Nephron progenitor cell (in vitro differentiated cells): ENCODE measurements at regions not wholly inside any gene's neighbourhood (a gene's known extent, or its start where the extent isn't known, plus 50 kb on each side); places are given as distances from the start of the nearest gene placed in this dataset.

ENCODE experiments used
- DNase-seq: peaks from one replicate; pipeline ENCODE4 v3.0.0; 2021
- H3K27ac Mint-ChIP-seq: 2 replicates; pipeline ENCODE4 v1.8.0; 2021; ENCODE audit warnings: mild to moderate bottlenecking, moderate library complexity, mixed read lengths
- H3K27me3 Mint-ChIP-seq: 2 replicates; pipeline ENCODE4 v1.8.0; 2021; ENCODE audit warnings: mild to moderate bottlenecking, low read depth, mixed read lengths; ENCODE audit not compliant: poor library complexity
- H3K36me3 Mint-ChIP-seq: 2 replicates; pipeline ENCODE4 v1.8.0; 2021; ENCODE audit warnings: low read depth, mixed read lengths
- H3K4me1 Mint-ChIP-seq: 2 replicates; pipeline ENCODE4 v1.8.0; 2021; ENCODE audit warnings: mixed read lengths
- H3K4me3 Mint-ChIP-seq: 2 replicates; pipeline ENCODE4 v1.8.0; 2021; ENCODE audit warnings: mild to moderate bottlenecking, moderate library complexity, mixed read lengths
- H3K9me3 Mint-ChIP-seq: 2 replicates; pipeline ENCODE4 v1.8.0; 2021; ENCODE audit warnings: mild to moderate bottlenecking, moderate library complexity, mixed read lengths
- TF ChIP-seq, protein P1 (sequence below): fragments of 200-600 bp; sonication (generic); IDR thresholded peaks from 2 replicates; pipeline ENCODE4 v1.5.0; 2021; ENCODE audit warnings: antibody characterized with exemption

DNA sequence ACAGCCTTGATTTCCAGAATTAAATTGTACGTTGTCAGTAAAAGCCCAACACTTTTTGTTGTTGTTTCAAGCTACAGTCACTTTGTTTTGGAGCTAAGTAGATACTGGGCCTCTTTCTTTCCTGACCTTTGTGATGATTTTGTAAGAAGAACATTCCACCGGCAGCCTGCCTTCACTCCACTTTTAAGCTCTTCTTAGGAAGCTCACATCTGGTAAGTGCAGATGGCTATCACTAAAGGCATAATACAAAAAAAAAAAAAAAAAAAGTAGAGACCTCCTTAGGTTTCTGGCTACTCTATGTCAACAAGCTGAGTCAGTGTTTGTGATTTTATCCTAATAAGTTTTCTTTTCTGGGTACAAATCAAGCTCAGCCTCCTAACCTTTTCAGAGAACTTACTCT lies 1922.1 kb upstream of the WWC1 start:
- no peaks in the 10 kb centered on the region for H3K36me3 Mint-ChIP-seq
- H3K27ac Mint-ChIP-seq: peak overlapping the region; percentile 78
- H3K9me3 Mint-ChIP-seq: no peaks in the 10 kb centered on the region
- H3K4me3 Mint-ChIP-seq: no peak overlapping the region
- TF ChIP-seq, protein P1, sequence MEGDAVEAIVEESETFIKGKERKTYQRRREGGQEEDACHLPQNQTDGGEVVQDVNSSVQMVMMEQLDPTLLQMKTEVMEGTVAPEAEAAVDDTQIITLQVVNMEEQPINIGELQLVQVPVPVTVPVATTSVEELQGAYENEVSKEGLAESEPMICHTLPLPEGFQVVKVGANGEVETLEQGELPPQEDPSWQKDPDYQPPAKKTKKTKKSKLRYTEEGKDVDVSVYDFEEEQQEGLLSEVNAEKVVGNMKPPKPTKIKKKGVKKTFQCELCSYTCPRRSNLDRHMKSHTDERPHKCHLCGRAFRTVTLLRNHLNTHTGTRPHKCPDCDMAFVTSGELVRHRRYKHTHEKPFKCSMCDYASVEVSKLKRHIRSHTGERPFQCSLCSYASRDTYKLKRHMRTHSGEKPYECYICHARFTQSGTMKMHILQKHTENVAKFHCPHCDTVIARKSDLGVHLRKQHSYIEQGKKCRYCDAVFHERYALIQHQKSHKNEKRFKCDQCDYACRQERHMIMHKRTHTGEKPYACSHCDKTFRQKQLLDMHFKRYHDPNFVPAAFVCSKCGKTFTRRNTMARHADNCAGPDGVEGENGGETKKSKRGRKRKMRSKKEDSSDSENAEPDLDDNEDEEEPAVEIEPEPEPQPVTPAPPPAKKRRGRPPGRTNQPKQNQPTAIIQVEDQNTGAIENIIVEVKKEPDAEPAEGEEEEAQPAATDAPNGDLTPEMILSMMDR: no peak
- peaks cover 26% of the 10 kb centered on the region for H3K4me1 Mint-ChIP-seq
- DNase-seq: no peak
- no peaks in the 10 kb centered on the region for H3K27me3 Mint-ChIP-seq

DNA sequence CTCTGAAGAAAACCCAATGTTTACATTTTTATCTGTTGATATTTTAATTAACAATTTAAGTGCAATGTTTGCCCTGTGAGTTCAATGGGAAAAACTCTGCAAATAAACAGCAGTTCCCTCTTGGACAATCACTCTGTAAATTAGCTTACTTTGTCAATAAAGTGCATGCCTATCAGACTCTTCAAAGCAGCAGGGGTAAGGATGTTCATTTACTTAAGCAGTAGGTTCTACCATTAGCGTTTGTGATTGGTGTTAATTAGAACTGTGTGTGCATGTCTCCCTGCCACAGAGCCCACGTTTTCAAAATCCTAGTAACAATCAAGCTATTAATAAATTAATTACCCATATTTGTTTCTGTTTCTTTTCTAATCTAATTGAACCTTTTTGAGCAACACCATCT lies 1921.6 kb upstream of the WWC1 start:
- TF ChIP-seq, protein P1: no peak
- peaks cover 25% of the 10 kb centered on the region for H3K4me1 Mint-ChIP-seq
- no peaks in the 10 kb centered on the region for H3K27me3 Mint-ChIP-seq
- H3K9me3 Mint-ChIP-seq: no peaks in the 10 kb centered on the region
- H3K4me3 Mint-ChIP-seq: no peak overlapping the region
- H3K27ac Mint-ChIP-seq: peak overlapping the region; percentile 78
- DNase-seq: no peak
- no peaks in the 10 kb centered on the region for H3K36me3 Mint-ChIP-seq

DNA sequence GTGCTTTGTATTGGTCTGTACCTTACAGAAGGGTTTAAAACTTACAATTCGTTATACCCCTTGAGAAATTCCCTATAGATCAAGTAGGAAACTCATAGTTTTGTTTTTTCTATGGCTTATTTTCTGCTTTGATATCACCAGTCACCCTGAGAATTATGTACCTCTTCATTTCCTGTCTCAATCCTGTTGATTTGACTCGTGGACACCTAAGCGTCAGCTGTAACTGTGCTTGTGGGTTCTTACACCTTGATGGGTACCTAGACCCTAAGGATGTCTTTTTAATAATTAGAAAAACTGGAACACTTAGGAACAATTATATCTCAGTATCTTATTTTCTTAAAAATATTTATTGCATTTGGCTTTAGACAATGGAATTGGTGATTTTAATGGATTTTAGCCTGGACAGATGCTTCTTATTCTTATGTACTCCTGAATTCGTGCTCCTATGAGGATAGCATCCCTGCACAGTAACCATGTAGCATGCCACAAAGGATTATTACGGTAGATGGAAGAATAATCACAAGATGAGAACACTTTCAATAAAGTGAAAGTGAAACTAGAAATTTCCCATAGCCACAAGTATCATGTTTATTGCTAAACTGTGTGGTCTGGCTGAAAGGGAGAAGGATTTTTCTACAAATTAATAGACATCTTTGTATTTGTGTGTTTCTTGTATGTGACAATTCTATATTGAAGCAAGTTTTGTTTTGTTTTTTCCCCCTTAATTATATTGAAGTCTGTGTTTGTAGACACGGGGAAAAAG lies 1920.3 kb upstream of the WWC1 start:
- peak overlapping the region; percentile 72 for H3K27ac Mint-ChIP-seq
- no peaks in the 10 kb centered on the region for H3K9me3 Mint-ChIP-seq
- H3K27me3 Mint-ChIP-seq: no peaks in the 10 kb centered on the region
- no peak for DNase-seq
- TF ChIP-seq, protein P1: no peak
- H3K4me3 Mint-ChIP-seq: no peak overlapping the region
- no peaks in the 10 kb centered on the region for H3K36me3 Mint-ChIP-seq
- H3K4me1 Mint-ChIP-seq: peaks cover 20% of the 10 kb centered on the region

DNA sequence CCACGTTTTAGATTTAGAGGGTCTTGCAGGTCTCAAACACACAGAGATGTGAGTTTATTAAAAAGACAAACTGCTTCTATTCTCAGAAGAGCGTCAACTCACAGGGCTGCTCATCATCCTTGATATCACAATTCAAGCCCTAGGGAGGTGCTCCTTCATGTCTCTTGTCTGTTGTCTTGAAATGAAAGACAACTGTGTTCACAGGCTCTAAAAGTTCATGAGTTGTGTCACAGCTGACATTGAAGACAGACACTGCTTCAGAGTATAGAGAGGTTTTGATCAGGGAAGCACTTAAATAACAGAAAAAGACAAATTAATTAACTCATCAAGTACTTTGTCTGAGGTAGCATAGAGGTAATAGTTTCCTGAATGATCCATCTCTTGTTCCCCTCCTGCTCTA lies 1917.6 kb upstream of the WWC1 start:
- DNase-seq: no peak
- no peak overlapping the region for H3K27ac Mint-ChIP-seq
- no peaks in the 10 kb centered on the region for H3K27me3 Mint-ChIP-seq
- H3K4me3 Mint-ChIP-seq: no peak overlapping the region
- peaks cover 2% of the 10 kb centered on the region for H3K9me3 Mint-ChIP-seq
- TF ChIP-seq, protein P1: no peak
- H3K36me3 Mint-ChIP-seq: no peaks in the 10 kb centered on the region
- H3K4me1 Mint-ChIP-seq: peaks cover 13% of the 10 kb centered on the region

DNA sequence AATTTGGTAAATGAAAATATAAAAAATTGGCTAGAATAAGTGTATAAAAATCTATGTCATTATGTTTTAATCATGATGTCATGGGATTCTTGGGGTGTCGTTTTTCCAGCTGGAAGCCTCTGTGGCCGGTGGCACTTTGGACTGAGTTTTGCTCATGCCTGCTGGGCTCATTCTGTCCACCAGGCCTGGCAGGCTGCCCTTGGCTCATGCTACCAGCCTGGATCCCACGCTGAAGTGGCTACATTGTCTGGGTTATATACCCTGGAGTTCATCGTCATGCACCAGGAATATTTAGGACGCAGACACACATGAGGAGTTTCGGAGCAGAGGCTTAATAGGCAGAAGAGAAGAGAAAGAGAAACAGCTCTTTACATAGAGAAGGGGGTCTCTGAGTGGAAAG lies 1913.7 kb upstream of the WWC1 start:
- no peak for DNase-seq
- Mint-ChIP-seq H3K36me3 (no peaks in the 10 kb centered on the region), H3K4me3 (no peak overlapping the region), H3K27me3 (no peaks in the 10 kb centered on the region), H3K9me3 (peaks cover 18% of the 10 kb centered on the region), H3K4me1 (no peaks in the 10 kb centered on the region), H3K27ac (no peak overlapping the region)
- TF ChIP-seq, protein P1: no peak

DNA sequence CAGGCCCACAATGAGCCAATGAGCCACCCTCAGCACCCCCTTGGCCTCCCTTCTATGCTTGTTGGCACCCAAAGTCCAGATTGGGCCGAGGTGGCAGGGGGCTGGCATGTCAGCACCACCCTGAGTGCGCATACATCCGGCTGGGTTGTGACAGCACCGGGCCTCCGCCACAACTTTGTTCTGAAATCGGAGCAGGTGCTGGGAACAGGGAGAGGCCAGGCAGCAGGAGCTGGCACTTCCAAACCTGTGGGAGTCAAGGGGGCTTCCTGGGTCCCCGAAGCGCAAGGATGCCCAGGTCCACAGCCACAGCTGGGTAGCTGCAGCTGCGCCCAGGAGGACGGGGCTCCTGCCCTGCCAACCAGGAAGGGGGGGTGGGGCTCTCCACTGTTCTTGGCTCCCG lies 1911.9 kb upstream of the WWC1 start:
- TF ChIP-seq, protein P1: no peak
- no peak for DNase-seq
- Mint-ChIP-seq H3K27ac (no peak overlapping the region), H3K9me3 (peaks cover 18% of the 10 kb centered on the region), H3K27me3 (no peaks in the 10 kb centered on the region), H3K36me3 (no peaks in the 10 kb centered on the region), H3K4me3 (no peak overlapping the region), H3K4me1 (no peaks in the 10 kb centered on the region)
